Skeletal muscle tissue (tissue), 3 donors: ENCODE measurements at regions not wholly inside any gene's neighbourhood (a gene's known extent, or its start where the extent isn't known, plus 50 kb on each side); places are given as distances from the start of the nearest gene placed in this dataset.
"Not testable (repeated sequence)": the region's sequence is repeated elsewhere in the genome, so short reads cannot be mapped to it uniquely, and the experiment has no call there.

ENCODE experiments used
- H3K27ac ChIP-seq: one replicate; pipeline ENCODE4 v1.7.0; 2013; ENCODE audit warnings: mild to moderate bottlenecking, low read depth, low read length, inconsistent platforms
- H3K27me3 ChIP-seq, 3 donors: one replicate each; pipeline ENCODE4 v1.7.0; 2013; ENCODE audit warnings: low read length in 3 of 3; ENCODE audit not compliant: control insufficient read depth in 3 of 3, insufficient read depth in 3 of 3
- H3K36me3 ChIP-seq, 3 donors: one replicate each; pipeline ENCODE4 v1.7.0; 2013; ENCODE audit warnings: low read length in 3 of 3; ENCODE audit not compliant: control insufficient read depth in 3 of 3, insufficient read depth in 3 of 3
- H3K4me1 ChIP-seq, 3 donors: one replicate each; pipeline ENCODE4 v1.7.0; 2013; ENCODE audit warnings: low read length in 3 of 3, mild to moderate bottlenecking in 3 of 3; ENCODE audit not compliant: control insufficient read depth in 3 of 3, insufficient read depth in 3 of 3
- H3K4me3 ChIP-seq, 3 donors: one replicate each; pipeline ENCODE4 v1.7.0; 2013; ENCODE audit warnings: low read length in 3 of 3
- H3K9ac ChIP-seq, 3 donors: one replicate each; pipeline ENCODE4 v1.7.0; 2013; ENCODE audit warnings: low read length in 3 of 3, mild to moderate bottlenecking in 3 of 3, moderate library complexity in 2 of 3, low read depth in 1 of 3
- H3K9me3 ChIP-seq, 3 donors: one replicate each; pipeline ENCODE4 v1.7.0; 2013; ENCODE audit warnings: low read length in 3 of 3; ENCODE audit not compliant: control insufficient read depth in 3 of 3
- donor health status: Osteomylitis.

GRCh38 chr13:90455823-90456222 is 891.7 kb upstream of the MIR17HG start:
- Histone ChIP-seq H3K9ac (no peak overlapping the region), H3K36me3 (no peaks in the 10 kb centered on the region), H3K4me3 (no peak overlapping the region), H3K9me3 (no peaks in the 10 kb centered on the region), H3K4me1 (no peaks in the 10 kb centered on the region), H3K27me3 (no peaks in the 10 kb centered on the region), H3K27ac (no peak overlapping the region)

- no peaks in the 10 kb centered on the region for H3K36me3 ChIP-seq
- H3K4me1 ChIP-seq, result no peaks in the 10 kb centered on the region
- H3K4me3 ChIP-seq, result no peak overlapping the region
- no peak overlapping the region for H3K27ac ChIP-seq
- no peaks in the 10 kb centered on the region for H3K27me3 ChIP-seq
- H3K9me3 ChIP-seq, result no peaks in the 10 kb centered on the region
- H3K9ac ChIP-seq, result no peak overlapping the region
Measured at GRCh38 chr13:90461398-90461797, 886.1 kb upstream of the MIR17HG start.

DNA sequence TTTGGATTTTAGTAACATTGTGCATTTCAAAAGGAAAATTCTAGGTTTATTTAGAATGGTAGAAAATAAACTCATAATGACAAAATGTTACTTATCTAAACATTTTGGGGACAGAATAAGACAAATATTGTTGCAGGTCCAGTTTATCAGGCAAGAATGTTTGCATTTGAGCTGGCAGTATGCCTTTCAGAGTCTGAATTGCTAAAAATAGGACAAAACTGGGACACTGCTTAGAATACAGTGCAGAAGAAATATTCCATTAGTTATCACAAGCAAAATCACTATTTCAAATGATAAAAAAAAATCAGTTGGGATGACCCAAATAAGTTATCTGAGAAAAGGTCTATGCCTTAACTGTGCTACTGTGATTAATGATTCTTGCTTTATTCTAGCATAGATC is 870.3 kb upstream of the MIR17HG start:
- no peaks in the 10 kb centered on the region for H3K9me3 ChIP-seq
- no peak overlapping the region for H3K27ac ChIP-seq
- H3K4me3 ChIP-seq, result no peak overlapping the region
- no peaks in the 10 kb centered on the region for H3K27me3 ChIP-seq
- no peak overlapping the region for H3K9ac ChIP-seq
- H3K4me1 ChIP-seq, result no peaks in the 10 kb centered on the region
- H3K36me3 ChIP-seq, result no peaks in the 10 kb centered on the region

DNA sequence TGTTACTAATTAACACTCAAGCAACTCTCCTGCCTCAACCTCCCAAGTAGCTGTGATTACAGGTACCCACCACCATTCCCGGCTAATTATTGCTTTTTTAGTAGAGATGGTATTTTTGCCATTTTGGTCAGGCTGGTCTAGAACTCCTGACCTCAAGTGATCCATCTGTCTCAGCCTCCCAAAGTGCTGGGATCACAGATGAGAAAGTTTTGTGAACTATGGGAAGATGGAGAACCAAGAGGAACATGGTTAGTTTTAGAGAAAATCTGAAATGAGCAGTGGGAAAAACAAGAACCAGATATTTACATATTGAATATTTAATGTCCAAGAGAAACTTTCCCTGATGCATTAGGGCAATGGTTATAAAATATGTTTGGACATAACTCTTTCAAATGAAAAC is 863.6 kb upstream of the MIR17HG start:
- Histone ChIP-seq H3K9ac (no peak overlapping the region), H3K27me3 (no peaks in the 10 kb centered on the region), H3K36me3 (no peaks in the 10 kb centered on the region), H3K4me1 (no peaks in the 10 kb centered on the region), H3K27ac (no peak overlapping the region), H3K4me3 (no peak overlapping the region), H3K9me3 (no peaks in the 10 kb centered on the region)

GRCh38 chr13:90485436-90485835 is 862.1 kb upstream of the MIR17HG start:
- no peak overlapping the region for H3K9ac ChIP-seq
- H3K27ac ChIP-seq, result no peak overlapping the region
- no peaks in the 10 kb centered on the region for H3K27me3 ChIP-seq
- H3K36me3 ChIP-seq, result no peaks in the 10 kb centered on the region
- no peaks in the 10 kb centered on the region for H3K9me3 ChIP-seq
- H3K4me3 ChIP-seq, result no peak overlapping the region
- no peaks in the 10 kb centered on the region for H3K4me1 ChIP-seq

DNA sequence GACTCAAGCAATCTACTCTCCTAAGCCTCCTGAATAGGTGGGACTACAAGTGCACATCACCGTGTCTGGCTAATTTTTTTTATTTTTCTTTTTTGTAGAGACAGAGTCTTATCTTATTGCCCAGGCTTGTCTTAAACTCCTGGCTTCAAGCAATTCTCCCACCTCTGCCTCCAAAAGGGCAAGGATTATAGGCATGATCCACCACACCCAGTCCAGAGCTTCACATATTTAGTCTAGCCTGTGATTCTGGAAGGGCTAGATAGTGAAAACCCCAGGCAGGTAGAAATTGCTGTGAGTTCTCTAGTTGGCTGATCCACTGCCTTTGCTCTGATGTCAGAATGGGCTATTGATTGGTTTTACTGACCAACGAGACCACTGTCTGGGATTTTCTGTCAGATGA is 854.6 kb upstream of the MIR17HG start:
- no peak overlapping the region for H3K4me3 ChIP-seq
- no peak overlapping the region for H3K9ac ChIP-seq
- no peaks in the 10 kb centered on the region for H3K4me1 ChIP-seq
- H3K27ac ChIP-seq, result no peak overlapping the region
- no peaks in the 10 kb centered on the region for H3K27me3 ChIP-seq
- H3K9me3 ChIP-seq, result no peaks in the 10 kb centered on the region
- H3K36me3 ChIP-seq, result no peaks in the 10 kb centered on the region

DNA sequence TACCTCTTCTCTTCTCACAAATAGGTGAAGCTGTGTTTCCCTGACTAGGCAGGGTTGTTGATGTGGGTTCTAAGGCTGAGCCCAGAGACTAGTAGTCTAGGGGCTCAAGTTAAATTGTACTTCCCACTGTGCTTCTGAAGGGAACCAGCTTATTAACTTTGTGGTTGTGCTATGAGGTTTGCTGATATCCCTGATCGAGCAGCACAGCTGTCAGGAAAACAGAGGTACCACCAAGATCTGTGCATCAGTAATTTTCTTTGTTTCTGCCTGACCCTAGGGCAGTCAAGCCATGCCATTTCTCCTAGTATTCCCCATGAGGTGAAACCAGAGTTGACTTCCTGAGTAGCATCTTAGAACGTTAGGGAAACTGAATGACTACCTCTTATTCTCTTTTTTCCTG is 853.8 kb upstream of the MIR17HG start:
- no peak overlapping the region for H3K4me3 ChIP-seq
- no peaks in the 10 kb centered on the region for H3K4me1 ChIP-seq

DNA sequence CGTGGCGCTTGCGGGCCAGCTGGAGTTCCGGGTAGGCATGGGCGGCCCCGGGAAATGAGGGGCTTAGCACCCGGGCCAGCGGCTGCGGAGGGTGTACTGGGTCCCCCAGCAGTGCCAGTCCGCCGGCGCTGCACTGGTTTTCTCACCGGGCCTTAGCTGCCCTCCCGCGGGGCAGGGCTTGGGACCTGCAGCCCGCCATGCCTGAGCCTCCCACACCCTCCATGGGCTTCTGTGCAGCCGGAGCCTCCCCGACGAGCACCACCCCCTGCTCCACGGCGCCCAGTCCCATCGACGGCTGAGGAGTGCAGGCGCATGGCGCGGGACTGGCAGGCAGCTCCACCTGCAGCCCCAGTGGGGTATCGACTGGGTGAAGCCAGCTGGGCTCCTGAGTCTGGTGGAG is 852.6 kb upstream of the MIR17HG start:
- H3K27ac ChIP-seq, H3K9me3 ChIP-seq, H3K36me3 ChIP-seq, H3K4me1 ChIP-seq, H3K9ac ChIP-seq, H3K4me3 ChIP-seq, H3K27me3 ChIP-seq: not testable (repeated sequence)

More for the DNA sequence above, 853.8 kb upstream of the MIR17HG start:
- Histone ChIP-seq H3K9ac (no peak overlapping the region), H3K27ac (no peak overlapping the region), H3K36me3 (no peaks in the 10 kb centered on the region), H3K27me3 (no peaks in the 10 kb centered on the region), H3K9me3 (no peaks in the 10 kb centered on the region)

GRCh38 chr13:90498096-90498495 is 849.4 kb upstream of the MIR17HG start:
- no peak overlapping the region for H3K9ac ChIP-seq
- no peaks in the 10 kb centered on the region for H3K36me3 ChIP-seq
- no peak overlapping the region for H3K4me3 ChIP-seq
- H3K27ac ChIP-seq, result no peak overlapping the region
- H3K9me3 ChIP-seq, result no peaks in the 10 kb centered on the region
- no peaks in the 10 kb centered on the region for H3K27me3 ChIP-seq
- H3K4me1 ChIP-seq, result peaks cover 0 to 4% (median 0%) of the 10 kb centered on the region in 3 donors

DNA sequence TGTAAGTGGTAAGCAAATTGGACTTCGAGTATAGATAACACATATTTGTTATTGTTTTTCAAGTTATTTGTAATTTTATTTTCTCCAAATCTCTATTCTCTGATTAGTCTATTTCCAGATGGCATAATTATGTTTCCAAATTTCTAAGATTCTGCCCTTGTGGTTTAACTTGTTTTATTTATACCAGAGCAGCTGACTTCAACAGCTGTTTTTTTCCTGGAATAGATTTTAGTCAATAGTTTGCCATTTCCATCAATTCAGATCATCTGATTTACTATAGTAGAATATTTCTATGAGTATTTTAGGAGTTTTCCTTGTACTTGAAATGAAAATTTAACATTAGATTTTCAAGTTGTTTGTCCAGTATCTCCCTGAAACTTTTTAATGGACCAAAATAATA is 848.7 kb upstream of the MIR17HG start:
- Histone ChIP-seq H3K36me3 (no peaks in the 10 kb centered on the region), H3K9ac (no peak overlapping the region), H3K9me3 (no peaks in the 10 kb centered on the region), H3K27ac (no peak overlapping the region), H3K4me3 (no peak overlapping the region), H3K4me1 (peaks cover 0 to 4% (median 0%) of the 10 kb centered on the region in 3 donors), H3K27me3 (no peaks in the 10 kb centered on the region)

GRCh38 chr13:90500569-90500968 is 846.9 kb upstream of the MIR17HG start:
- Histone ChIP-seq H3K9me3 (no peaks in the 10 kb centered on the region), H3K36me3 (no peaks in the 10 kb centered on the region), H3K27me3 (no peaks in the 10 kb centered on the region), H3K27ac (no peak overlapping the region), H3K9ac (no peak overlapping the region), H3K4me1 (peaks cover 0 to 4% (median 0%) of the 10 kb centered on the region in 3 donors), H3K4me3 (no peak overlapping the region)
